Activated naive CD4-positive, alpha-beta T cell treated with anti-CD3 and anti-CD28 coated beads, Interleukin-2, amount 50 U/mL, for 24 hours (primary cell): ENCODE measurements at regions not wholly inside any gene's neighbourhood (a gene's known extent, or its start where the extent isn't known, plus 50 kb on each side); places are given as distances from the start of the nearest gene placed in this dataset.

Experiments used
- H3K27ac Mint-ChIP-seq: one replicate; pipeline ENCODE4 v1.8.0; 2021; ENCODE audit warnings: mild to moderate bottlenecking, mixed read lengths
- H3K27me3 Mint-ChIP-seq: one replicate; pipeline ENCODE4 v1.8.0; 2021; ENCODE audit warnings: mixed read lengths
- H3K36me3 Mint-ChIP-seq: one replicate; pipeline ENCODE4 v1.8.0; 2021; ENCODE audit warnings: mixed read lengths
- H3K4me1 Mint-ChIP-seq: one replicate; pipeline ENCODE4 v1.8.0; 2021; ENCODE audit warnings: mixed read lengths
- H3K4me3 Mint-ChIP-seq: one replicate; pipeline ENCODE4 v1.8.0; 2021; ENCODE audit warnings: mild to moderate bottlenecking, mixed read lengths
- H3K9me3 Mint-ChIP-seq: one replicate; pipeline ENCODE4 v1.8.0; 2021; ENCODE audit warnings: mixed read lengths

DNA sequence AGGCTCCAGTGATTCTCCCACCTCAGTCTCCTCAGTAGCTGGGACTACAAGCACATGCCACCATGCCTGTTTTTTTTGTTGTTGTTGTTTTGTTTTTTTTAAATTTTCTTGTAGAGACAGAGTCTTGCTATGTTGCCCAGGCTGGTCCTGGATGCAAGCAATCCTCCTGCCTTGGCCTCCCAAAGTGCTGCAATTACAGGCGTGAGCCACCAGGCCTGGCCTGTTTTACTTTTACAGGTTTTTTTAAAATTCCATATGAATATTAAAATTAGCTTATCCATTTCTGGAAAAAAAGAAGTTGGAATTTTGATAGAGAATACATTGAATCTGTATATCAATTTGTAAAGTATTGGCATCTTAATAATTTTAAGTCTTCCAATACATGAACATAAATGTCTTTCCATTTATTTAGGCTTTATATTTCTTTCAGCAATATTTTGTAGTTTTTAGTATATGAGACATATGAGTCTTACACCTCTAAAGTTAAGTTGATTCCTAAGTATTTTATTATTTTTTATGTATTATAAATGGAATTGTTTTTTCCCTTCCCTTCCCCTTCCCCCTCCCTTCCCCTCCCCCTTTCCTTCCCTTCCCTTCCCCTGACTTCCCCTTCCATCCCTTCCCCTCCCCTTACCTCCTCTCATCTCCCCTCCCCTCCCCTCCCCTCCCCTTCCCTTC, 323.5 kb upstream of the SALL1 start:
- Mint-ChIP-seq H3K4me3 (no peak overlapping the region), H3K27me3 (no peaks in the 10 kb centered on the region), H3K36me3 (no peaks in the 10 kb centered on the region), H3K27ac (no peak overlapping the region), H3K4me1 (no peaks in the 10 kb centered on the region), H3K9me3 (peaks cover 6% of the 10 kb centered on the region)

DNA sequence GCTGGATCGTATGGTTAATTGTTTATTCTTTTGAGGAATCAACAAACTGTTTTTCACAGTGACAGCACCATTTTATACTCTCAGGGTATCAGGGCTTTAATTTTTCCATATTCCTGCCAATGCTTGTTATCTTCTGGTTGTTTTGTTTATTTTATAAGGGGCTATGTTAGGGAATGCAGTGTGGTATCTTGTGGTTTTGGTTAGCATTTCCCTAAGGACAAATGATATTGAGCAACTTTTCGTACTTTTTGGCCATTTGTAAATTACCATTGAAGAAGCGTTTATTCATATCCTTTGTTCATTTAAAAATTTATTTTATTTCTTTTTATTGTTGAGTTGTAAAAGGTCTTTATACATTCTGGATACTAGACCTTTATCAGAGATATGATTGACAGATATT, 322.0 kb upstream of the SALL1 start:
- Mint-ChIP-seq H3K27ac (no peak overlapping the region), H3K9me3 (peaks cover 6% of the 10 kb centered on the region), H3K36me3 (no peaks in the 10 kb centered on the region), H3K4me1 (no peaks in the 10 kb centered on the region), H3K27me3 (no peaks in the 10 kb centered on the region), H3K4me3 (no peak overlapping the region)

DNA sequence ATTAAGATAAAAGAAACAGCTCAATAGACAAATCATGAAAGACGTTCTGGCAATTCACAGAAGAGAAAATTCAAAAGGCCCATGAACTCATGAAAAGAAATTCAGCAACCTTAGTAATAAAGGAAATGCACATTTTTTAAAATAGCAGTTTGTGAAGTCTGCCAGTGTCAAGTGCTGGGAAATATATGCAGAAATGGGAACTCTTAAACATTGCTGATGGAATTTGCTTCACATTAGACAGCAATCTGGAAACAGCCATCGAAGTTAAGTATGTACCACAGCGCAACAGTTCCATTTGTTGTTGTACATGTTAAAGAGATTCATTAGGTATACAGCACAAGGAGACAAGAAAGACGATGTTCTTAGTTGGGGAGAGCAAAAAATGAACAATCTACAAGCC, 319.4 kb upstream of the SALL1 start:
- Mint-ChIP-seq H3K9me3 (peaks cover 9% of the 10 kb centered on the region), H3K27me3 (no peaks in the 10 kb centered on the region), H3K27ac (no peak overlapping the region), H3K4me1 (no peaks in the 10 kb centered on the region), H3K4me3 (no peak overlapping the region), H3K36me3 (no peaks in the 10 kb centered on the region)

DNA sequence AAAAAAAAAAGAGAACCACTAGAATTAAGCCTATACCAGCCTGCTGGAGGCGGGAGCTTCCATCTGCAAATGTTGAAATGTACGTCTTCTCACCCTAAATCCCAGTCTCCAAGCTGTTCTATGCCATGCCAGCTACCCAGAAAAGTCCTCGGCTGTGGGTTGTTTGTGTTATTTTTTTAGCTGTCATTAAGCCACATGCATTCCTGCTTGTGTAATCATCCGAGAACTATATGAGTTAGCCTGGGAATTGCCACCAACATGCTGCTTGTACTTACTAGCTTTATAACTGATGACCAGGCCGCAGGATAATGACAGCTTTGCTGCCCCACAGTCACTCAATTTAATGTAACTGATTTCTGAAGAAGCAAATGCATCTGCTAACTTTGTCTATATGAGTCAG, 313.9 kb upstream of the SALL1 start:
- Mint-ChIP-seq H3K27me3 (no peaks in the 10 kb centered on the region), H3K27ac (no peak overlapping the region), H3K4me3 (no peak overlapping the region), H3K4me1 (no peaks in the 10 kb centered on the region), H3K36me3 (no peaks in the 10 kb centered on the region), H3K9me3 (peaks cover 4% of the 10 kb centered on the region)

DNA sequence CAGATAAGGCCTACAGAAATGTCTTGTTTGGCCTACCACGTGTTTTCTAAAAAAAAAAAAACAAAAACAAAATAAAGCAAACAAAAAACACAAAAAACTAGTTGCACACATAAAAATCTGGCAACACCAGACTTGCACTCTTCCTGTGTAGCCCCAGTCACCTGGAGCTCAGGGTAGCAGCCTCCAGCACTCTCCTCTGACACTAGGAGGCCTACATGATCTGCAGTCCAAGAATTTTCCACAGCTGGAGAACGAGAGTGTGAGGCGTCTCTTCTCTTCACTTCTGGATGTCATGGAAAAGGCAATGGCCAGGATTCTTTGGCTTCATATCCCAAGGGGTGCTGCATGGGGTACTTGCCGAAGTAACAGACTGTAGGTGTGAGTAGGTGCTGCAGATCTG, 310.2 kb upstream of the SALL1 start:
- Mint-ChIP-seq H3K27ac (no peak overlapping the region), H3K9me3 (peaks cover under 1% of the 10 kb centered on the region), H3K36me3 (no peaks in the 10 kb centered on the region), H3K4me1 (no peaks in the 10 kb centered on the region), H3K27me3 (no peaks in the 10 kb centered on the region), H3K4me3 (no peak overlapping the region)

DNA sequence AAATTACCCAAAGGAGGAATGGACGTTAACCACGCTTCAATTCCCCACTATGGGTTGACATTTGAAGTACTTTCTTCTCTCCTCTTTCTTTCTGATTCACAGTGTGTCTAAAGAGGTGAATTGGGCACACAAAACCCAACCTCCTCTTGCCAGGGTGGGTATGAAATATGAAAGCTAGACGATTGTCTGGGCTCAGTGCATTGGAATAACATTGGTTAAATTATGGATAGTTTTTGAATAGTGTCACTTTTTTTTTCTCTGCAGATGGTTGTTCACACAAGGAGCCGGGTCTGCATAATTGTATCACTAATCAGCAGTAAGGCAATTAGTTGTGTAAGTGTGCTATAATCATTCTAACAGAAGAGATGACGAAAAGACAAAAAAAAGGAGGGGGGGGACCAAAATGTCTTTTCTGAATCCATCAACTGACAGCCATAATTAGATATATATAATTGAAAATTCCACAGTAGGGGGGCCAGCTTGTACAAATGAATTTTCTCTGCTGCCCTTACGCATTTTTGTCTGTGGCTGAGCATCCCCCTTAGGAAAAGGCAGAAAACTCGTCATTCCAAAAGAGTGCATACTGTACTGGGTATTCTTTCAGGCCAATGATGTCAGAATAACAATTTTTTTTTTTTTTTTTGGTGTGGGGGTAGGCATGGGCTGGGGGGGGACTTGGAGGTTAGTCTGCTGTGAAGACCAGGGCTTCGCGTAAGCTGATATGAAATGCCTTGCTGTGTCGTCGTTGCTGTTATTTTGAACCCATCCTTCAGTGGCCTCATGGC, 307.5 kb upstream of the SALL1 start:
- no peak overlapping the region for H3K4me3 Mint-ChIP-seq

DNA sequence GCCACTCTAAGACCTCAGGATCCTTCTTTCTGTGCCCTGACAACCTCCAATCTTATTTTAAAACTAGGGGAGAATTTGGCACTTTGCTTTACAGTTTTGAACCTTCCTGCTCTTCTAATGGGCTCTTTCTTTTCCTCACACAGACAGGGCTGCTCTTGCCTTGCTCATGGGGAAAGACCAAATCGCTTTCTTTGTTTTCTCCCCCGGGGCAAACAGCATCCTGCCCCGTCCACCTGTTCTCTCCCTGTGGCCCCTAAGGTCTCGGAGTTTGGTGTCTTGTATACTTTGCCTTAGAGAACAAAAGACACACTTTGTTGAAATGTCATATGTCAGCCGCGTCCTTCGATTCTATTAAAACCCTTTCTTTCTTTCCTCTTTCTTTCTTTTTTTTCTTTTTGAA, 306.7 kb upstream of the SALL1 start:
- H3K27me3 Mint-ChIP-seq: no peaks in the 10 kb centered on the region

More for the DNA sequence above, 307.5 kb upstream of the SALL1 start:
- H3K27ac Mint-ChIP-seq: no peak overlapping the region
- H3K36me3 Mint-ChIP-seq: no peaks in the 10 kb centered on the region
- H3K9me3 Mint-ChIP-seq: no peaks in the 10 kb centered on the region
- H3K27me3 Mint-ChIP-seq: no peaks in the 10 kb centered on the region
- H3K4me1 Mint-ChIP-seq: no peaks in the 10 kb centered on the region

DNA sequence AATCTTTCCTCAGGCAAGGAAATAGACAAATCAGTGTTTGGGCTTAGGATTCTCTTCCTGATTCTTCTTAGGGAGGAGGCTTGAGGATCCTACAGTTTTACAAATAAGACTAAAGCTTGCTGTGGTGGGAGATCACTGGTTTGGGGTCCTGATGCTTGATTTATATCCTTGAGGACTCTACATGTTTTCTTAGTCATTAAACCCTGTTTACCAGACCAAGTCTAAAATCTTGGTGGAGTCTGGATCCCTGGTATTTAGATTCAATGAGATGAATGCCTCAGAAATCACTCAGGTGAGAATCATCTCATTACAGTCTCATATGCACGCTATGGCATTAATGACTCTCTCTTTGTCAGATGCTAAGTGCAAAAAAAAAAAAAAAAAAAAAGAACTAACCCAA, 304.3 kb upstream of the SALL1 start:
- Mint-ChIP-seq H3K4me1 (no peaks in the 10 kb centered on the region), H3K9me3 (no peaks in the 10 kb centered on the region), H3K27me3 (no peaks in the 10 kb centered on the region), H3K4me3 (no peak overlapping the region), H3K27ac (no peak overlapping the region), H3K36me3 (no peaks in the 10 kb centered on the region)

More for the DNA sequence above, 306.7 kb upstream of the SALL1 start:
- Mint-ChIP-seq H3K4me3 (no peak overlapping the region), H3K4me1 (no peaks in the 10 kb centered on the region), H3K36me3 (no peaks in the 10 kb centered on the region), H3K27ac (no peak overlapping the region), H3K9me3 (no peaks in the 10 kb centered on the region)

DNA sequence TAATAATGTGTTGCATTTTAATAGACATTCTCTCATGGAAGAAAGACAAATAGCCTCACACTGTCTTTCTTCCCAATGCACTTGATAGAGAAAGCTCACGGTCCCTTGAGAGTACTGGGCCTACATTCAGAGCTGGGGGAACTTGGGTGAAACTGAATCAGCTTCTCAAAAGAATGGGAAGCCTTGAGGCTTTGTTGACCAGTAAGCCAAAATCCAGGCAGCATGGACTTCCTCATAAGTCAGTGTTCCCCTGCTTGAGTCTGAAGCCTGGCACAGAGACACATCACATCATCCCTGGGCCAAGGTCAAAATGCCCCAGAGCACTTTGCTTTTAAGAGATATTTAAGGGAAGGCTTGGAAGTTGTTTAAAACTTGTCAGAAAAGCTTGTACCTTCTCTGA, 302.2 kb upstream of the SALL1 start:
- H3K27ac Mint-ChIP-seq: no peak overlapping the region
- no peaks in the 10 kb centered on the region for H3K4me1 Mint-ChIP-seq
- no peaks in the 10 kb centered on the region for H3K36me3 Mint-ChIP-seq
- H3K9me3 Mint-ChIP-seq: no peaks in the 10 kb centered on the region
- H3K4me3 Mint-ChIP-seq: no peak overlapping the region
- no peaks in the 10 kb centered on the region for H3K27me3 Mint-ChIP-seq

DNA sequence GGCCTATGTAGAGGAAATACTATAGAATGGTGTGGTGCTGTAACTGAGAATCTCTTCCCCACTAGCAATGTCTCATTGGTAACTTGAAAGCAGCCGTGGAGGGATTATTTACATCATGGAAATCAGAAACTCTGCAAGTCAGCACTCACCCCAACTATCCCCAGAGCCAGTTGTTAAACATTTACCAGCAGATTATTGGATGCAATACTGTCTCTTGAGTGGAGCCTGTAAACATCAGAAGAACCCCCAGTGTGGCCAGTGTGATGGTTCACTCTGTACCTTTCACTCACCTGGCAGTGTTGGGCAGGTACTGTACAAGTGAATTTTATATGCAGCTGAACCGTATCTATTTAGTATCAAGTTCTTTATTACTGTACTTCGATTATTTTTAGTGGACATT, 299.8 kb upstream of the SALL1 start:
- Mint-ChIP-seq H3K36me3 (no peaks in the 10 kb centered on the region), H3K4me3 (no peak overlapping the region), H3K27ac (no peak overlapping the region), H3K9me3 (no peaks in the 10 kb centered on the region), H3K27me3 (no peaks in the 10 kb centered on the region), H3K4me1 (no peaks in the 10 kb centered on the region)

DNA sequence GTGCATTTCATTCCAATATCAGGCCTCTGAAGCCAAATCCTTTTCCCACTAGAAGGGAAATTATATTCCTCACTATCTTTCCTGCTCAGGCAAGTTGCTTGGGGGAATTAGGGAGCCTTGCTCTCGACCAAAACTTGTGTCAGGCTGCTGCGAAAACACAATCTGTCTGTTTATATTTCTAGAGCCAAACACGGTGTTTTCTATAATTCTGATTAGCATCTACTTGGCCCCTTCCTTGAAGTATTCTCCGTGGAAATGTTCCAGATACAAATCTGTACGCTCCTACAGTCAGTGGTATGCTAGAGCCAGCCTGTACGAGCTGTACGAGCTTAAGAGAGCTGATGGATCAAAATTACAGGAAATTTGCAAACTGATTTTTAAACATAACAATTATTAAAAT, 299.3 kb upstream of the SALL1 start:
- H3K9me3 Mint-ChIP-seq: no peaks in the 10 kb centered on the region
- H3K27ac Mint-ChIP-seq: no peak overlapping the region
- H3K27me3 Mint-ChIP-seq: no peaks in the 10 kb centered on the region
- no peaks in the 10 kb centered on the region for H3K4me1 Mint-ChIP-seq
- no peak overlapping the region for H3K4me3 Mint-ChIP-seq
- no peaks in the 10 kb centered on the region for H3K36me3 Mint-ChIP-seq

DNA sequence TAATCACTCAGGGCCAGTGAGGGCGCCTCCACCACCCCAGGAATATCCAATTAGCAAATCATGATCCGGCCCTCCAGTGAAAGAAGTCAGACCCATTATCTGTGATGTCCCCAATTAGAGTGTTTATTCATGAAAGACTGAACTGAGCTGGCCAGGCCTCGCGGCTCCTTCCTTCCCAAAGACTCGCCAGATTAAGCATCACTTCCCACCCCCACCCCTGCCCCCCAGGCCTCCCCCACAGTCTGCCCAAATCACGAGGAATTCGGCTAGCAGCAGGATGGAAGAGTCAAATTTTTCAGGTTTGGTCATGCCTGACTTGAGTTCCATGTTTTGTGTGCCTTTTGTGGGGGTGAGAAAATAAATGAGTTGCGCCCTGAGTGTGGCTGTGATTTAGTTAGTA, 298.4 kb upstream of the SALL1 start:
- H3K36me3 Mint-ChIP-seq: no peaks in the 10 kb centered on the region
- H3K4me1 Mint-ChIP-seq: no peaks in the 10 kb centered on the region
- H3K4me3 Mint-ChIP-seq: no peak overlapping the region
- no peaks in the 10 kb centered on the region for H3K9me3 Mint-ChIP-seq
- H3K27me3 Mint-ChIP-seq: no peaks in the 10 kb centered on the region
- H3K27ac Mint-ChIP-seq: no peak overlapping the region

DNA sequence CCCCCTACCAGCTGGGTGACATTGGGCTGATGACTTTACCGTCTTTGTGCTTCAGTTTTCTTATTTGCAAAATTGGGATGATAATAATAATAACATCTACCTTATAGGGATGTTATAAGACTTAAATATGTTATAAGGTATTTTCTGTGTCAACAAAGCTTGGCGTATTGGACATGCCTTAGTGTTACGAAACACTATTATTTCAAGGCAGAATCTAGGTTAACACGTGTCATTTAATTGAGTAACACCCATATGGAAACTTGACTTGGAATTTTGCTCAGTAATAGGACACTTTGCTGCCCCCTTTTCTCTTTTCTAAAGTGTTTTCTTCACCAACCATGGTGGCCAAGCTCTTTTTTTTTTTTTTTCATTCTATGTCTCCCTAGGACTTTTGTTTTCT, 294.2 kb upstream of the SALL1 start:
- H3K27me3 Mint-ChIP-seq: peaks cover 8% of the 10 kb centered on the region
- H3K36me3 Mint-ChIP-seq: no peaks in the 10 kb centered on the region
- no peak overlapping the region for H3K27ac Mint-ChIP-seq
- peaks cover 4% of the 10 kb centered on the region for H3K9me3 Mint-ChIP-seq
- H3K4me1 Mint-ChIP-seq: no peaks in the 10 kb centered on the region
- H3K4me3 Mint-ChIP-seq: no peak overlapping the region

DNA sequence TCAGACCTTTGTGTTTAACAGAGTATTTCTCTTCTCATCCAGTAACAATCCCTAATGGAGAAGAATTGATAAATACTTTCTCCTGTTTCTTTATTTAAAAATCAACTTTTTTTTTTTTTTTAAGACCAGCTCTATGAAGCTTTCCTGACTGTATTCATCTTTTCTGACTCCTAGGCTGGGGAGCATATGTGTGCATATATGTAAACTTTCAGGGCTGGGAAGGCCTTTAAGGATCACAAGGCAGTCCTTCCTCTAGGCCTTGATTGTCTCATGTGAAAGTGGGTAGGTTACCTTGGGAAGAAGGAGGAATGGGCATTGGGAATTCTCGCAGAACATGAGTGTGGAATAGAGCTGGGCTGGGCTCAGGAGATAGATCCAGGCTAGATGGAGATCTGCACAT, 292.9 kb upstream of the SALL1 start:
- peaks cover 6% of the 10 kb centered on the region for H3K9me3 Mint-ChIP-seq
- H3K36me3 Mint-ChIP-seq: no peaks in the 10 kb centered on the region
- no peak overlapping the region for H3K27ac Mint-ChIP-seq
- no peaks in the 10 kb centered on the region for H3K4me1 Mint-ChIP-seq
- no peak overlapping the region for H3K4me3 Mint-ChIP-seq
- peaks cover 14% of the 10 kb centered on the region for H3K27me3 Mint-ChIP-seq

DNA sequence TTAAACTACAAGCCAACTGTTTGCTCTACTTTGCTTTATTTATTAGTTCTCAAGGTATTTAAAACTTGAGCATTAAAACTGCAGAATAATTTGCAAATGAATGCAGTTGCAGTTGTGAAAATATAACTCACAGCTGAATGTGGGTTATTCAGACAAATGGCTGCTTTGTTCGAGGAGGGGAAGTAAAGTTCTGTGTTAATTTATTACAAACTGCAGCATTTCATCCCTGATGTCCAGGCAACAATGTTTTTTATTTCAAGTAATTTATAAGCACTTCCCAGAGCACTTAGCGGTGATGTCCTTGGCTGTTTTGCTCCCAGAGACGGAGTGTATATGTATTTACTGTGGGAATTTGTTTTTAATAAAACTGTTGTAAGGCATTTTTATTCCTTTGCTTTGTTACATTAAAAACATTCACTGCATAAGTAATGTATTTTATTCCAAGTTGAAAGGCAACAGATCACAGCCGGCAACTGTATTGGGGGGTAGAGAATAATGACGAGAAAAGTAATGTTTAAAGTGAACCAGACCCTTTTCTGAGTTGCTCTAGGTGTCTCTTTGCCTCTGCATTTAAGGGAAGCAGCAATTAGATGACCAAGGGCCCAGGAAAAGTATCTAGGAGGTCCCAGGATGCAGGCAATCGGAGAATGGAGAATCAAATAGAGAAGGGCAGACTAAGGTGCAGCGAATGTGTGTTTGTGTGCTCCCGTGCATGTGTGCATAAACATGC, 291.2 kb upstream of the SALL1 start:
- H3K27me3 Mint-ChIP-seq: peaks cover 20% of the 10 kb centered on the region
- H3K4me3 Mint-ChIP-seq: no peak overlapping the region
- no peaks in the 10 kb centered on the region for H3K36me3 Mint-ChIP-seq
- H3K9me3 Mint-ChIP-seq: peaks cover 10% of the 10 kb centered on the region
- H3K4me1 Mint-ChIP-seq: no peaks in the 10 kb centered on the region
- no peak overlapping the region for H3K27ac Mint-ChIP-seq
